Tibial nerve (tissue), 4 donors: ENCODE measurements at regions not wholly inside any gene's neighbourhood (a gene's known extent, or its start where the extent isn't known, plus 50 kb on each side); places are given as distances from the start of the nearest gene placed in this dataset.

Source experiments
- EP300 ChIP-seq, 2 donors: sonication (generic); formaldehyde crosslinking; IDR thresholded peaks; one replicate each; pipeline ENCODE4 v1.6.1; 2017; ENCODE audit warnings: antibody characterized with exemption in 2 of 2, mild to moderate bottlenecking in 1 of 2
- POLR2A ChIP-seq, 2 donors: fragments of 450-650 bp; IDR thresholded peaks; one replicate each; pipeline ENCODE4 v1.6.1; 2017; ENCODE audit warnings: antibody characterized with exemption in 2 of 2, mild to moderate bottlenecking in 2 of 2, moderate library complexity in 2 of 2
- TF ChIP-seq, protein P1 (sequence below), 5 experiments: fragments of 200-600 bp in 3 of 5; fragments of 450-650 bp in 2 of 5; sonication (generic) in 3 of 5; IDR thresholded peaks; one replicate each; pipeline ENCODE4 v1.5.1; 2016 to 2019; ENCODE audit warnings: antibody characterized with exemption in 5 of 5, mild to moderate bottlenecking in 3 of 5, moderate library complexity in 2 of 5

DNA sequence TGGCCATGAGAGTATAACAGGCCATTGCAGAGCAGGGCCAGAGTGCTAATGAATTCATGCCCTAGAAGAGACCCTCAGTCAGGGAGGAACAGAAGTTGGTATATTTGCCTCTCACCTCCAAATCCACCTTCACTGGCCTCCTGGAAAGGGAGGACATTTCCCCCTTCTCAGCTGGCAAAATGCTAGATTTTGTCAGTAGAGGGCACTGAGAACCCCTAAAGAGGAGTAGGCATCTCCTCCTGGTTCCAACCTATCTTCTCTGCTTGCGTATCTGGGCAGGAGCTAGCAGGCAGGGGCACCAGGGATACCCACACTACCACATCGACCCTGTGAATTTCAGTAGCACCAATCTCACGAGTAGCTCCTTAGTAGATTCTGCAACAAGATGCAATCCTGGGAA lies 79.8 kb upstream of the GHITM start:
- TF ChIP-seq POLR2A (IDR thresholded peaks at IDR 0.05): no peak
- TF ChIP-seq, protein P1, sequence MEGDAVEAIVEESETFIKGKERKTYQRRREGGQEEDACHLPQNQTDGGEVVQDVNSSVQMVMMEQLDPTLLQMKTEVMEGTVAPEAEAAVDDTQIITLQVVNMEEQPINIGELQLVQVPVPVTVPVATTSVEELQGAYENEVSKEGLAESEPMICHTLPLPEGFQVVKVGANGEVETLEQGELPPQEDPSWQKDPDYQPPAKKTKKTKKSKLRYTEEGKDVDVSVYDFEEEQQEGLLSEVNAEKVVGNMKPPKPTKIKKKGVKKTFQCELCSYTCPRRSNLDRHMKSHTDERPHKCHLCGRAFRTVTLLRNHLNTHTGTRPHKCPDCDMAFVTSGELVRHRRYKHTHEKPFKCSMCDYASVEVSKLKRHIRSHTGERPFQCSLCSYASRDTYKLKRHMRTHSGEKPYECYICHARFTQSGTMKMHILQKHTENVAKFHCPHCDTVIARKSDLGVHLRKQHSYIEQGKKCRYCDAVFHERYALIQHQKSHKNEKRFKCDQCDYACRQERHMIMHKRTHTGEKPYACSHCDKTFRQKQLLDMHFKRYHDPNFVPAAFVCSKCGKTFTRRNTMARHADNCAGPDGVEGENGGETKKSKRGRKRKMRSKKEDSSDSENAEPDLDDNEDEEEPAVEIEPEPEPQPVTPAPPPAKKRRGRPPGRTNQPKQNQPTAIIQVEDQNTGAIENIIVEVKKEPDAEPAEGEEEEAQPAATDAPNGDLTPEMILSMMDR (IDR thresholded peaks at IDR 0.05): no peak
- TF ChIP-seq EP300 (IDR thresholded peaks at IDR 0.05): no peak
